GM23338 (cell line): ENCODE measurements at regions not wholly inside any gene's neighbourhood (a gene's known extent, or its start where the extent isn't known, plus 50 kb on each side); places are given as distances from the start of the nearest gene placed in this dataset.
"Not testable (repeated sequence)": the region's sequence is repeated elsewhere in the genome, so short reads cannot be mapped to it uniquely, and the experiment has no call there.

Source experiments
- ATAC-seq: fragments of 200-7000 bp; cut with Tn5 transposase; 3 replicates; pipeline ENCODE4 v1.9.1; 2020
- DNase-seq: peaks from one replicate; pipeline ENCODE4 v3.0.0-alpha.2; 2015; ENCODE audit warnings: low spot score
- H2AFZ ChIP-seq: fragments of 200-600 bp; sonication (generic); 2 replicates; pipeline ENCODE4 v1.8.0; 2016; ENCODE audit warnings: antibody characterized with exemption, mild to moderate bottlenecking, moderate library complexity
- H3F3A ChIP-seq: fragments of 200-600 bp; sonication (generic); replicated peaks from 2 replicates; pipeline ENCODE4 v1.8.0; 2017; ENCODE audit warnings: antibody characterized with exemption, mixed run types, low read depth
- H3K27ac ChIP-seq: fragments of 200-600 bp; sonication (generic); 2 replicates; pipeline ENCODE4 v1.6.1; 2016; ENCODE audit warnings: low read depth
- H3K27me3 ChIP-seq: fragments of 200-600 bp; sonication (generic); 2 replicates; pipeline ENCODE4 v1.8.0; 2016; ENCODE audit warnings: mild to moderate bottlenecking, mixed run types, moderate library complexity; ENCODE audit not compliant: insufficient read depth
- H3K36me3 ChIP-seq: fragments of 200-600 bp; sonication (generic); 2 replicates; pipeline ENCODE4 v1.8.0; 2016; ENCODE audit warnings: mild to moderate bottlenecking; ENCODE audit not compliant: insufficient read depth
- H3K4me1 ChIP-seq: fragments of 200-600 bp; sonication (generic); 2 replicates; pipeline ENCODE4 v1.8.0; 2016; ENCODE audit warnings: mild to moderate bottlenecking, moderate library complexity; ENCODE audit not compliant: insufficient read depth
- H3K4me2 ChIP-seq: fragments of 200-600 bp; sonication (generic); 2 replicates; pipeline ENCODE4 v1.7.1; 2017; ENCODE audit warnings: mixed run types
- H3K4me3 ChIP-seq: fragments of 200-600 bp; sonication (generic); 2 replicates; pipeline ENCODE4 v1.6.1; 2016; ENCODE audit warnings: mixed run types
- H3K79me2 ChIP-seq: fragments of 200-600 bp; sonication (generic); replicated peaks from 2 replicates; pipeline ENCODE4 v1.8.0; 2017; ENCODE audit warnings: mild to moderate bottlenecking; ENCODE audit not compliant: insufficient read depth
- H3K9me2 ChIP-seq: fragments of 200-600 bp; sonication (generic); 2 replicates; pipeline ENCODE4 v1.8.0; 2017; ENCODE audit not compliant: insufficient read depth
- H4K20me1 ChIP-seq: fragments of 200-600 bp; sonication (generic); replicated peaks from 2 replicates; pipeline ENCODE4 v1.8.0; 2017; ENCODE audit warnings: mild to moderate bottlenecking; ENCODE audit not compliant: insufficient read depth
- H3K27ac Mint-ChIP-seq: 2 replicates; pipeline ENCODE4 v1.8.0; 2020; ENCODE audit warnings: inconsistent platforms, mild to moderate bottlenecking, moderate library complexity, mixed read lengths
- H3K27me3 Mint-ChIP-seq: 3 replicates; pipeline ENCODE4 v1.8.0; 2022; ENCODE audit warnings: low read depth, mild to moderate bottlenecking, moderate library complexity, mixed read lengths, inconsistent platforms; ENCODE audit not compliant: insufficient read depth, poor library complexity
- H3K36me3 Mint-ChIP-seq: 3 replicates; pipeline ENCODE4 v1.8.0; 2021; ENCODE audit warnings: low read depth, mild to moderate bottlenecking, inconsistent platforms, moderate library complexity, mixed read lengths
- H3K4me1 Mint-ChIP-seq: 3 replicates; pipeline ENCODE4 v1.8.0; 2020; ENCODE audit warnings: mild to moderate bottlenecking, inconsistent platforms, mixed read lengths
- H3K4me3 Mint-ChIP-seq: 3 replicates; pipeline ENCODE4 v1.8.0; 2021; ENCODE audit warnings: moderate library complexity, mild to moderate bottlenecking, inconsistent platforms, mixed read lengths
- H3K9me3 Mint-ChIP-seq: 3 replicates; pipeline ENCODE4 v1.8.0; 2020; ENCODE audit warnings: moderate library complexity, mild to moderate bottlenecking, inconsistent platforms, mixed read lengths
- CREB1 ChIP-seq: fragments of 250-450 bp; sonication (Bioruptor Pico); IDR thresholded peaks from 2 replicates; pipeline ENCODE4 v1.5.0; 2020; ENCODE audit warnings: low read depth, mild to moderate bottlenecking, moderate library complexity
- CTCF ChIP-seq, 2 experiments: fragments of 200-600 bp in 1 of 2; sonication (generic) in 1 of 2; conservative IDR thresholded peaks; 2 replicates each; pipeline versions ENCODE4 v1.5.1 to v1.6.1; 2016 to 2017; ENCODE audit warnings: antibody characterized with exemption in 2 of 2, low read depth in 2 of 2, mild to moderate bottlenecking in 2 of 2, moderate library complexity in 1 of 2
- ETS1 ChIP-seq: IDR thresholded peaks from 2 replicates; pipeline ENCODE4 v1.6.1; 2016; ENCODE audit warnings: antibody characterized with exemption
- EZH2phosphoT487 ChIP-seq: fragments of 200-600 bp; sonication (generic); IDR thresholded peaks from one replicate; pipeline ENCODE4 v1.8.1; 2018; ENCODE audit warnings: antibody characterized with exemption; ENCODE audit not compliant: unreplicated experiment
- JUNB ChIP-seq: IDR thresholded peaks from one replicate; pipeline ENCODE4 v1.6.1; 2016; ENCODE audit warnings: antibody characterized with exemption; ENCODE audit not compliant: unreplicated experiment
- POLR2AphosphoS5 ChIP-seq: IDR thresholded peaks from 2 replicates; pipeline ENCODE4 v1.6.1; 2016; ENCODE audit warnings: antibody characterized with exemption, low read depth
- STAT1 ChIP-seq: IDR thresholded peaks from one replicate; pipeline ENCODE4 v1.6.1; 2016; ENCODE audit warnings: antibody characterized with exemption; ENCODE audit not compliant: unreplicated experiment
- ZNF114 ChIP-seq: fragments of 250-450 bp; sonication (Bioruptor Pico); IDR thresholded peaks from 2 replicates; pipeline ENCODE4 v1.5.0; 2020; ENCODE audit warnings: mild to moderate bottlenecking, moderate library complexity
- ZNF331 ChIP-seq: fragments of 250-450 bp; sonication (Bioruptor Pico); IDR thresholded peaks from 2 replicates; pipeline ENCODE4 v1.5.0; 2020; ENCODE audit warnings: low read depth, mild to moderate bottlenecking, moderate library complexity
- ZNF462 ChIP-seq: fragments of 250-450 bp; sonication (Bioruptor Pico); IDR thresholded peaks from 2 replicates; pipeline ENCODE4 v1.5.0; 2020; ENCODE audit warnings: mild to moderate bottlenecking, moderate library complexity

GRCh38 chr13:38463048-38463447 lies 113.4 kb downstream of the UFM1 start:
- no peaks in the 10 kb centered on the region for H3K27me3 Mint-ChIP-seq
- Histone ChIP-seq H3F3A (no peaks in the 10 kb centered on the region), H3K4me1 (no peaks in the 10 kb centered on the region), H3K79me2 (no peaks in the 10 kb centered on the region), H4K20me1 (no peaks in the 10 kb centered on the region), H3K4me3 (no peak overlapping the region), H3K27ac (no peak overlapping the region), H3K36me3 (no peaks in the 10 kb centered on the region), H2AFZ (no peak overlapping the region), H3K4me2 (no peak overlapping the region), H3K9me2 (no peaks in the 10 kb centered on the region), H3K27me3 (no peaks in the 10 kb centered on the region)
- TF ChIP-seq ETS1: no peak
- TF ChIP-seq JUNB: no peak
- no peak for TF ChIP-seq ZNF331 (CRISPR knock-in tag)
- TF ChIP-seq CREB1 (CRISPR knock-in tag): no peak
- no peak for TF ChIP-seq STAT1
- TF ChIP-seq CTCF (conservative IDR thresholded peaks at IDR 0.05; ENCODE audit: low read depth in 2 of 2): no peak
- no peak for TF ChIP-seq POLR2AphosphoS5
- no peak for TF ChIP-seq ZNF462 (CRISPR knock-in tag)
- no peak for TF ChIP-seq ZNF114
- no peak for TF ChIP-seq EZH2phosphoT487
- H3K4me1 Mint-ChIP-seq: no peaks in the 10 kb centered on the region
- no peak overlapping the region for H3K27ac Mint-ChIP-seq
- peaks cover 9% of the 10 kb centered on the region; the same call in 2 of the 3 replicates for H3K36me3 Mint-ChIP-seq
- H3K4me3 Mint-ChIP-seq: no peak overlapping the region
- ATAC-seq (no peak), DNase-seq (no peak)
- peaks cover 14% of the 10 kb centered on the region for H3K9me3 Mint-ChIP-seq

- H3K36me3 ChIP-seq, H2AFZ ChIP-seq, ATAC-seq, H3K36me3 Mint-ChIP-seq, DNase-seq, H3K27me3 Mint-ChIP-seq, H4K20me1 ChIP-seq, H3K9me2 ChIP-seq, H3K4me1 Mint-ChIP-seq, H3K27me3 ChIP-seq, H3K4me3 Mint-ChIP-seq, H3K4me1 ChIP-seq, H3K4me2 ChIP-seq, H3F3A ChIP-seq, H3K4me3 ChIP-seq, H3K9me3 Mint-ChIP-seq, H3K79me2 ChIP-seq, H3K27ac ChIP-seq, H3K27ac Mint-ChIP-seq: not testable (repeated sequence)
Measured at GRCh38 chr13:38472411-38472810, 122.8 kb downstream of the UFM1 start.
